HG03442 (cell line): ENCODE measurements at regions not wholly inside any gene's neighbourhood (a gene's known extent, or its start where the extent isn't known, plus 50 kb on each side); places are given as distances from the start of the nearest gene placed in this dataset.
"Not testable (repeated sequence)": the region's sequence is repeated elsewhere in the genome, so short reads cannot be mapped to it uniquely, and the experiment has no call there.

Source experiments
- ATAC-seq: cut with Tn5 transposase; IDR thresholded peaks from one replicate; pipeline ENCODE4 v1.9.1; 2021; ENCODE audit warnings: mild to moderate bottlenecking, moderate library complexity; ENCODE audit not compliant: unreplicated experiment

GRCh38 chr10:123269675-123270074 lies 115.5 kb downstream of the BUB3 start:
- no peak for ATAC-seq

GRCh38 chr10:123270221-123270620 lies 116.0 kb downstream of the BUB3 start:
- ATAC-seq = no peak

GRCh38 chr10:123270806-123271205 lies 116.6 kb downstream of the BUB3 start:
- ATAC-seq = no peak

- ATAC-seq = no peak
Measured at GRCh38 chr10:123272171-123272570, 118.0 kb downstream of the BUB3 start.

- ATAC-seq = no peak
Measured at GRCh38 chr10:123274306-123275135, 120.3 kb downstream of the BUB3 start.

GRCh38 chr10:123275136-123275564 lies 120.9 kb downstream of the BUB3 start:
- ATAC-seq = no peak

- ATAC-seq = no peak
Measured at GRCh38 chr10:123278445-123278844, 124.2 kb downstream of the BUB3 start.

- not testable (repeated sequence) for ATAC-seq
Measured at GRCh38 chr10:123283371-123283770, 129.2 kb downstream of the BUB3 start.

- no peak for ATAC-seq
Measured at GRCh38 chr10:123284022-123284421, 129.8 kb downstream of the BUB3 start.

GRCh38 chr10:123287594-123288247 lies 133.5 kb downstream of the BUB3 start:
- ATAC-seq = peak; percentile 79

GRCh38 chr10:123289432-123289831 lies 135.2 kb downstream of the BUB3 start:
- no peak for ATAC-seq

GRCh38 chr10:123294109-123294508 lies 139.9 kb downstream of the BUB3 start:
- no peak for ATAC-seq

- ATAC-seq = no peak
Measured at GRCh38 chr10:123294886-123295285, 140.7 kb downstream of the BUB3 start.

GRCh38 chr10:123295644-123296043 lies 141.4 kb downstream of the BUB3 start:
- no peak for ATAC-seq

- ATAC-seq = no peak
Measured at GRCh38 chr10:123297175-123297574, 143.0 kb downstream of the BUB3 start.

GRCh38 chr10:123298583-123298982 lies 144.4 kb downstream of the BUB3 start:
- ATAC-seq = no peak

GRCh38 chr10:123299598-123299997 lies 145.4 kb downstream of the BUB3 start:
- no peak for ATAC-seq

- ATAC-seq = no peak
Measured at GRCh38 chr10:123301077-123301857, 147.1 kb downstream of the BUB3 start.

- ATAC-seq = no peak
Measured at GRCh38 chr10:123303581-123304337, 149.6 kb downstream of the BUB3 start.

- no peak for ATAC-seq
Measured at GRCh38 chr10:123305671-123306070, 151.5 kb downstream of the BUB3 start.

GRCh38 chr10:123306290-123306689 lies 152.1 kb downstream of the BUB3 start:
- no peak for ATAC-seq
